ENCODE measurements at regions not wholly inside any gene's neighbourhood (a gene's known extent, or its start where the extent isn't known, plus 50 kb on each side); places are given as distances from the start of the nearest gene placed in this dataset.

DNA sequence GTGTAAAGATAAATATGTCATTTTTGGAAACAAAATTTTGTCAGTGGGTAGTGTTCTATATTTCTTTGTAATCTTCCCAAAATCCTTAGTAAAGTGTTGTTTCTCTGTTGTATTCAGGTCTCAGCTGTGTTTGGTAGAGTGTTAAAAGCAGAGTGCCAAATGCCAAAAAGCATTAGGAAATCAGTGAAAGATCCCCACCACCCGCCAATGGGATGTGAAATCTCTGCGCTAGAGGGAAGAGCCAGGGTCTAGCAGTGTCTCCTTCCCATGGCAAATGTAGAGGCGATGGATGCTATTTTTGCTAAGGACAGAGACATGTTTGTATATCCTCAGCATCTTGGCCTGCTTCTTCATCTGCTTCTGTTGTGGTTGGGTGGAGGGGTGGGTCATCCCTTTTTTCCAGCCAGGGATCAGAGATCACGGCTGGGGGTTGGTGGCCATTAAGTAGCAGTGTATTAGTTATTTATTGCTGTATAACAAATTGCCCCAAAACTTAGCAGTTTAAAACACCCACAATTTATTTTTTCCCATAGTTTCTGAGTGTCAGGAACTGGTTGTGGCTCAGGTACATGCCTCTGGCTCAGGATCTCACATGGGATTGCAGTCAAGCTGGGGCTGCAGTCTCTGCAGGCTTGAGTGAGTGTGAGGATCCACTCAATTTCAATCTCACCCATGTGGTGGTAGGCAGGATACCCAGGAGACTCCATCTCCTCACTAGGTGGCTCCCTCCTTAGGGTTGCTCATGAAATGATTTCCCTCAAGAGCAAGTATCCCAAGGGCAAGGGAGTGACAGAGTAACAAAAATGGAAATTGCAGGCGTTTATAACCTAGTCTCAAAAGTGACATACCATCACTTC, 211.9 kb downstream of the MYCN start:
- H3K4me3 ChIP-seq (ENCODE audit: low read depth, low read length): no peak overlapping the region
- TF ChIP-seq, protein P1, sequence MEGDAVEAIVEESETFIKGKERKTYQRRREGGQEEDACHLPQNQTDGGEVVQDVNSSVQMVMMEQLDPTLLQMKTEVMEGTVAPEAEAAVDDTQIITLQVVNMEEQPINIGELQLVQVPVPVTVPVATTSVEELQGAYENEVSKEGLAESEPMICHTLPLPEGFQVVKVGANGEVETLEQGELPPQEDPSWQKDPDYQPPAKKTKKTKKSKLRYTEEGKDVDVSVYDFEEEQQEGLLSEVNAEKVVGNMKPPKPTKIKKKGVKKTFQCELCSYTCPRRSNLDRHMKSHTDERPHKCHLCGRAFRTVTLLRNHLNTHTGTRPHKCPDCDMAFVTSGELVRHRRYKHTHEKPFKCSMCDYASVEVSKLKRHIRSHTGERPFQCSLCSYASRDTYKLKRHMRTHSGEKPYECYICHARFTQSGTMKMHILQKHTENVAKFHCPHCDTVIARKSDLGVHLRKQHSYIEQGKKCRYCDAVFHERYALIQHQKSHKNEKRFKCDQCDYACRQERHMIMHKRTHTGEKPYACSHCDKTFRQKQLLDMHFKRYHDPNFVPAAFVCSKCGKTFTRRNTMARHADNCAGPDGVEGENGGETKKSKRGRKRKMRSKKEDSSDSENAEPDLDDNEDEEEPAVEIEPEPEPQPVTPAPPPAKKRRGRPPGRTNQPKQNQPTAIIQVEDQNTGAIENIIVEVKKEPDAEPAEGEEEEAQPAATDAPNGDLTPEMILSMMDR (IDR thresholded peaks at IDR 0.05; ENCODE audit: low read depth, low read length, missing control alignments): no peak
- no peak for DNase-seq (ENCODE audit: low read depth)

DNA sequence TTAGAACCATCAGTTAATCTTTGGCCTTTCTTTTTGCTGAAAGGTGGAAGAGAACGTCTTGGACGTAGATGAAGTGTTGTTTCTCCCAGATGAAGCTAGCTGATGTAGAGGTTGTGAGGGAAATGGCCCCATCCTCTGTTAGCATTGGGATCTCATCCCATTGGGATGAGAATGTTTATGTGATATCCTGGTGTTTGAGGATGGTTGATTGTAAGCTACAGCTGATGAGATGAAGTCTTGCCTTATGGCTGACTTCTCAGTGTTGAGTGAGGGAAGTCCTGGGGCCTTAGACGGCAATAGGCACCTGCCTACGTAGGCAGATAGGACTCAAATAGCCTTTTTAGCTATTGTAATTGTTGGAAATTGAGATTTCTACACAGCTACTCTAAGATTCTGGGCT, 211.3 kb downstream of the MYCN start:
- TF ChIP-seq, protein P1 (IDR thresholded peaks at IDR 0.05; ENCODE audit: low read depth, low read length, missing control alignments): no peak
- no peak overlapping the region for H3K4me3 ChIP-seq (ENCODE audit: low read depth, low read length)

DNA sequence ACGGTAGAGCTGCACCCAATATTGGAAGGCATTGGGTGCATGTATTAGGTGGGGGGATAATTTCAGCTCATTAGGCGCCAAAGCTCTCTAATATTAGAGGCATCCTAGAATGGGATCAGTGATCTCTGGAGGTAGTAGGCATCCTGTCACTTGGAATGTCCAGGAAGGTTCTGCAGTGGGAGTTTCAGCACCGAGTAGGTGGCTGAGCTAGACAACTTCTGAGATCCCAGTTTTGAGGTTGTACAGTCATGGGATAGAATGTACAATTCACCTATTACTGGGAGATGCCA, 210.9 kb downstream of the MYCN start:
- TF ChIP-seq, protein P1 (IDR thresholded peaks at IDR 0.05; ENCODE audit: low read depth, low read length, missing control alignments): no peak
- DNase-seq (ENCODE audit: low read depth): no peak
- H3K4me3 ChIP-seq (ENCODE audit: low read depth, low read length): no peak overlapping the region

More for the DNA sequence above, 211.3 kb downstream of the MYCN start:
- no peak for DNase-seq (ENCODE audit: low read depth)

DNA sequence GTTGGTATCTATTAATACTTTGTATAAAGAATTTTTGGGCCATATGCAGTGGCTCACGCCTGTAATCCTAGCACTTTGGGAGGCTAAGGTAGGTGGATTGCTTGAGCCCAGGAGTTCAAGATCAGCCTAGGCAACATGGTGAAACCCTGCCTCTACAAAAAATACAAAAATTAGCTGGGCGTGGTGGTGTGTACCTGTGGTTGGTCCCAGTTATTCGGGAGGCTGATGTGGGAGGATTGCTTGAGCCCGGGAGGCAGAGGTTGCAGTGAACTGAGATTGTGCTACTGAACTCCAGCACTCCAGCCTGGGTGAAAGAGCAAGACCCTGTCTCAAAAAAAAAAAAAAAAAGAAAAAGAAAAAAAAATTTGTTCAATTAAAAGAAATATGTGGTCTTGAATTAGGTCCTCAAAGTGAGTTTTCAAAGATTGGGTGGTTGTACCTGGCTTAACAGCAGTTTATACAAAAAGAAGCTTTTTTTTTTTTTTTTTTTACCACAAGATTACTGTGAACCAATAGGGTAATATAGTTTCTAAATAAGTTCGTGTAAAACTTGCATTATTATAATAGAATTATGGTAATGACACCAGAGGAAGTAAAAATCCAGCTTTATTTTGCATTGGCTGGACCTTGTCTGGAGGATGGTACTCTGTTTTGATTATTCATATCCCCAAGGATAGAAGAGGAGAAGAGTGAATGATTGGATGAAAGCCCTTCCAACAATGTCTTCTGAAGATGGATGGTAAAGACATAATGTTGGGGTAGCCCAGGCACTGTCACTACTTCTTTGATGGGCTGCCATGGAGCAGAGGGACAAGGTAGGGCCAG, 210.3 kb downstream of the MYCN start:
- no peak for DNase-seq (ENCODE audit: low read depth)
- TF ChIP-seq, protein P1 (IDR thresholded peaks at IDR 0.05; ENCODE audit: low read depth, low read length, missing control alignments): no peak

DNA sequence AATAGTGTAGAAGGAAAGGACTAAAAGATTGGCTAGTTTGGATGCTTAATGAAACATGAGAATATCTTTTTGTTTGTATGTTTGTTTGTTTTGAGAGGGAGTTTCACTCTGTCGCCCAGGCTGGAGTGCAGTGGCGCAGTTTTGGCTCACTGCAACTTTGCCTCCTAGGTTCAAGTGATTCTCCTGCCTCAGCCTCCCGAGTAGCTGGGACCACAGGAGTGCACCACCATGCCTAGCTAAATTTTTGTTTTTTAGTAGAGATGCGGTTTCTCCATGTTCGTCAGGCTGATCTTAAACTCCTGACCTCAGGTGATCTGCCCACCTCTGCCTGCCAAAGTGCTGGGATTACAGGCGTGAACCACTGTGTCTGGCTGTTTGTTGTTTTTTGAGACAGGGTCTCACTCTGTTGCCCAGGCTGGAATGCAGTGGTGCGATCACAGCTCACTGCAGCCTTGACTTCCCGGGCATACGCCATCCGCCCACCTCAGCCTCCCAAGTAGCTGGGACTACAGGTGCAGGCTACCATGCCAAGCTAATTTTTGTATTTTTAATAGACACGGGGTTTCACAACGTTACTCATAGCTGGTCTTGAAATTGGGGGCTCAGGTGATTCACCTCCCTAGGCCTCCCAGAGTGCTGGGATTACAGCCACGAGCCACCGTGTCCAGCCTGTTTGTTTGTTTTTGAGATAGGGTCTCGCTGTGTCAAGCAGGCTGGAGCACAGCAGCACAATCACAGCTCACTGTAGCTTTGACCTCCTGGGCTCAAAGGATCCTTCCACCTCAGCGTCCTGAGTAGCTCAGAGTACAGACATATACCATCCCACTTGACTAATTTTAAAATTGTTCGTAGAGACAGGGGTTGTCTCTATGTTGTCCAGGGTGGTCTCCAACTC, 209.2 kb downstream of the MYCN start:
- TF ChIP-seq, protein P1 (IDR thresholded peaks at IDR 0.05; ENCODE audit: low read depth, low read length, missing control alignments): no peak
- H3K4me3 ChIP-seq (ENCODE audit: low read depth, low read length): no peak overlapping the region
- DNase-seq (ENCODE audit: low read depth): no peak

More for the DNA sequence above, 210.3 kb downstream of the MYCN start:
- H3K4me3 ChIP-seq (ENCODE audit: low read depth, low read length): no peak overlapping the region

DNA sequence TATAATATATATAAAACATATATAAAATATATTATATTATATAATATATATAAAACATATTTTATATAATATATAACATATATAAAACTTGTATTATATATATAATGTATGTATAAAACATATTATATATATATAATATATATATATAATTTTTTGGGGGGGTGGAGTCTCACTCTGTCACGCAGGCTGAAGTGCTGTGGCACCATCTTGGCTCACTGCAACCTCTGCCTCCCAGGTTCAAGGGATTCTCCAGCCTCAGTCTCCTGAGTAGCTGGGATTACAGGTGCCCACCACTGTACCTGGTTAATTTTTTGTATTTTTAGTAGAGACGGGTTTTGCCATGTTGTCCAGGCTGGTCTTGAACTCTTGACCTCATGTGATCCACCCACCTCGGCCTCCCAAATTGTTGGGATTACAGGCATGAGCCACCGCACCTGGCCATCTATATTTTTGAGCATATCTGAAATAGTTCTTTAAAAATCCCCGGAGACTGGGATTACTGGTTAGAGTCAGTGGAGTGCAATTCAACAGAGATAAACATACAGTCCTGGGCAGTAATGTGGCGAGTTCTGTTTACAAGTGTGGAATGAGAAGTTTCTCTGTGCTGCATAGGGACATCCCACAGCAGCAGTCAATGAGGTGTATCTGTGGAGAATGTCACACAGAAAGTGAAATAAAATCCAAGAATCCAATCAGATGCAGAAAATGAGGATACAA, 208.4 kb downstream of the MYCN start:
- TF ChIP-seq, protein P1 (IDR thresholded peaks at IDR 0.05; ENCODE audit: low read depth, low read length, missing control alignments): no peak
- DNase-seq (ENCODE audit: low read depth): no peak
- H3K4me3 ChIP-seq (ENCODE audit: low read depth, low read length): no peak overlapping the region

Data from GM12864 (cell line).